ENCODE measurements at regions not wholly inside any gene's neighbourhood (a gene's known extent, or its start where the extent isn't known, plus 50 kb on each side); places are given as distances from the start of the nearest gene placed in this dataset.

DNA sequence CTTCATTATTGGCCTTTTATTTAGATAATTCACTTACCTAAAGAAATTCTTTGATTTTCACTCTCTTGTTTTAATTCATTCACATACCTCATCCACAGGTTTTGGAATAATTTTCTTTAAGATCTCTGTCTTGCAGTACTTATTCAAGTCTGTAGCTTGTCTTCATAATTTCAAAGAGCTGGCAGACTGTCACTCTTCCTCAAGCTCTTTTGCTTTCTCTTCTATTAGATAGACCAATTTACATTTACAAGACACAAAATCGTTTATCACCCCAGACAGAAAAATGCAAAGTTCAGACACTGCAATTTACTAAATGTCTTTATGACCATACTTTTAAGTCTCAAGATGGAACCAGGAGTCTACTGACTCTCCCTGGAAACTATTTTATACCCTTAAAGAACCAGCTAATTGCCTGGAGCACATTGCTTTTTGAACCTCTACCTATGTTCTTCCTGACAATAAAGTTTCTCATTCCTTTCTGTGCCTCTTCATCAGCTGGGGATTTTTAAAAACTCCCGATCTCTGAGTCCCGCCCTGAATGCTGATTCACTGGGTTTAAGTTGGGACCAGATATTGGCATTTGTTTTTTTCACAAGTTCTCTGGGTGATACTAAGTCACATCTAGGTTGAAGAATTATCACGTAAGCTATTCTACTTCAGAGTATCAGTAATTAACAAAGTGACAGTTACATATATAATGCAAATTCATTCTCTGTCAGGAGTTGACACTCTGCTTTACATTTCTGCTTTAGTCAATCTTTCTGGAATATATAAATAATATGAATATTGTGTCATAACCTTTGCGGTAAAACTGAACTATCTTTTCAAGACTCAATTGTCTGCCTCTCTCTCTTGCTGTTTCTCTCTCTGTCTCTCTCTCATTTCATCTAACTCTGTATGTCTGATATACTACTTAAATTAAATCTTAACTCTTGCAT lies 196.4 kb downstream of the PCDH7 start:
- intact Hi-C loops (cut with micrococcal nuclease), result no loop called here

GRCh38 chr4:30917946-30918345 lies 197.8 kb downstream of the PCDH7 start:
- H3K4me1 Mint-ChIP-seq (ENCODE audit: low read depth), result no peaks in the 10 kb centered on the region
- no peaks in the 10 kb centered on the region for H3K9me3 Mint-ChIP-seq
- no peaks in the 10 kb centered on the region for H3K36me3 Mint-ChIP-seq (ENCODE audit: low read depth)
- H3K27ac Mint-ChIP-seq, result no peak overlapping the region
- H3K4me3 Mint-ChIP-seq, result no peak overlapping the region
- intact Hi-C loops (cut with micrococcal nuclease), result no loop called here
- no peaks in the 10 kb centered on the region for H3K27me3 Mint-ChIP-seq

More for the DNA sequence above, 196.4 kb downstream of the PCDH7 start:
- Mint-ChIP-seq H3K9me3 (no peaks in the 10 kb centered on the region), H3K36me3 (ENCODE audit: low read depth) (no peaks in the 10 kb centered on the region), H3K4me1 (ENCODE audit: low read depth) (no peaks in the 10 kb centered on the region), H3K27me3 (no peaks in the 10 kb centered on the region), H3K27ac (no peak overlapping the region), H3K4me3 (no peak overlapping the region)

DNA sequence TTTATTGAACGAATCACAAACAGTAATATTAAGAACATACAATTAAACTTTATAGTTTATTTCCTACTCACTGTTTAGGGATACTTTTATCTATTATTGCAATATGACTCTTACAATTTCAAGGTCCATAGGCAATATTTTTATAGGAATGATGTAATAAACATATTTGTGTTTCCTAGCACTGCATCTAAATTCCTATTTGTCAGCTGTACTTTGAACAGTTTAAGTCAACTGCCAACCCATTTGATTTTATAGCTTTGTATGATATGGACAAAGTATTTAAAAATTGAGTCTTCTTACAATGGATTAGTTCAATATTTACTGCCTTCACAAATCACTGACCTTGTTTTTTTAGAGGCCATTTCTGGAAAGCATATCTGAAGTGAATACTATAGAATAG lies 199.3 kb downstream of the PCDH7 start:
- H3K27ac Mint-ChIP-seq, result no peak overlapping the region
- intact Hi-C loops (cut with micrococcal nuclease), result no loop called here
- no peaks in the 10 kb centered on the region for H3K27me3 Mint-ChIP-seq
- no peaks in the 10 kb centered on the region for H3K36me3 Mint-ChIP-seq (ENCODE audit: low read depth)
- H3K4me3 Mint-ChIP-seq, result no peak overlapping the region
- no peaks in the 10 kb centered on the region for H3K4me1 Mint-ChIP-seq (ENCODE audit: low read depth)
- H3K9me3 Mint-ChIP-seq, result no peaks in the 10 kb centered on the region

GRCh38 chr4:30920043-30920442 lies 199.9 kb downstream of the PCDH7 start:
- no peak overlapping the region for H3K4me3 Mint-ChIP-seq
- no peaks in the 10 kb centered on the region for H3K9me3 Mint-ChIP-seq
- no peaks in the 10 kb centered on the region for H3K36me3 Mint-ChIP-seq (ENCODE audit: low read depth)
- intact Hi-C loops (cut with micrococcal nuclease), result no loop called here
- no peaks in the 10 kb centered on the region for H3K27me3 Mint-ChIP-seq
- no peaks in the 10 kb centered on the region for H3K4me1 Mint-ChIP-seq (ENCODE audit: low read depth)
- H3K27ac Mint-ChIP-seq, result no peak overlapping the region

DNA sequence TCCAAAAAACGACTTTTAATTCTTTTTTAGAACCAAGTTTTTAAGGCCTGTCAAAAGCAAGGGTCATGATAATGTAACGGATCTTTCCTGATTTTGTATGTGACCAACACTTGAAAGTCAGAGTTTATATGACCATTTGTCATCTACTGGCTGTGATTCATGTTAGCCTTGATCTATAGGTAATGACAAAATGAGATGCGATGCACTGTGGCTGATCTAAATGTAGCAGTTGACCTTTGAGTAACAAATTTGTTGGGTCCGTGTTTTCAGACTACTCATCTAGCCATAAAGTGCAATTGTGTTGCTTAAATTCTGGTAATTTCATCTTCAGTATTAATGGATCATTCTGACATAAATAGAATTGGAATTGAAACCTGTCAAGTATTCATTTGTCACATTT lies 202.5 kb downstream of the PCDH7 start:
- Mint-ChIP-seq H3K9me3 (no peaks in the 10 kb centered on the region), H3K27me3 (no peaks in the 10 kb centered on the region), H3K4me1 (ENCODE audit: low read depth) (no peaks in the 10 kb centered on the region), H3K4me3 (no peak overlapping the region), H3K27ac (no peak overlapping the region), H3K36me3 (ENCODE audit: low read depth) (no peaks in the 10 kb centered on the region)
- intact Hi-C loops (cut with micrococcal nuclease), result no loop called here

- Mint-ChIP-seq H3K4me3 (no peak overlapping the region), H3K9me3 (no peaks in the 10 kb centered on the region), H3K4me1 (ENCODE audit: low read depth) (no peaks in the 10 kb centered on the region), H3K27me3 (no peaks in the 10 kb centered on the region), H3K36me3 (ENCODE audit: low read depth) (no peaks in the 10 kb centered on the region), H3K27ac (no peak overlapping the region)
- intact Hi-C loops (cut with micrococcal nuclease), result no loop called here
Observed at GRCh38 chr4:30924495-30924894, 204.3 kb downstream of the PCDH7 start.

DNA sequence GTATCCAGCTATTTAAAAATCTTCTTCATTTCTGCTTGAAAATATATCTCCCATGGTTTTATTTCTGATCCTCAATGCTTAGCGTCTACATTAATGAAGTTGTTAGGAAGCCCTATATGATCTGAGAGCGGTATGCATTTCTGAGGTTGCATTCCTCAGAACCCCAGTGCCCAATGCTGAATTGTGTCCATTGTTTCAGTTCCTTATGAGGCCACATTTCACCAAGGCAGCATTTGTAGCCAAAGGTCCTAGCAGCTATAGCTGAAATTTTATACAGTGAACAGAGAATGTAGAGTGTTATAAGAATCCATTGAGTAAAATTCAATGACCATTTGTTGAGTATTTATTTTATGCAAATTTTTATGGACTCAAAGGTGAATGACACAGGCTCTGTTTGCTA lies 209.5 kb downstream of the PCDH7 start:
- H3K9me3 Mint-ChIP-seq, result no peaks in the 10 kb centered on the region
- no peak overlapping the region for H3K4me3 Mint-ChIP-seq
- no peaks in the 10 kb centered on the region for H3K36me3 Mint-ChIP-seq (ENCODE audit: low read depth)
- H3K4me1 Mint-ChIP-seq (ENCODE audit: low read depth), result no peaks in the 10 kb centered on the region
- no peak overlapping the region for H3K27ac Mint-ChIP-seq
- intact Hi-C loops (cut with micrococcal nuclease), result no loop called here
- no peaks in the 10 kb centered on the region for H3K27me3 Mint-ChIP-seq

DNA sequence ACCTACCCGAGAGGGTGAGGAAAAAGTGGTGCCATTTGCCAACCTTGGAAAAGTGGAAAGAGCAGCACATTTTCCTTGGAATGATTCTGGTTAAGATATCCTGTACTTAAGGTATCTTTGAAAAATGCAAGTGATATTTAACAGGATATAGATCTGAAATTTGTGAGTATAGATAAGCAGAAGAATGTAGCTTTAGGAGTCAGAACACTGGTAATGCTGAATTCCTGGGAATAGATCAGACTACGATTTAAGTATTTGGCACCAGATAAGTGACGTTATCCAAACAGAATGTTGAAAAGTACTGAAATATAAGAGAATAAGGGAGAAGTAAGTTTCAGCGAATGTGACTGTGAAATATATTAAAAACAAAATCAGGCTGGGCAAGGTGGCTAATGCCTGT lies 210.1 kb downstream of the PCDH7 start:
- intact Hi-C loops (cut with micrococcal nuclease), result no loop called here
- Mint-ChIP-seq H3K9me3 (no peaks in the 10 kb centered on the region), H3K36me3 (ENCODE audit: low read depth) (no peaks in the 10 kb centered on the region), H3K27me3 (no peaks in the 10 kb centered on the region), H3K4me3 (no peak overlapping the region), H3K4me1 (ENCODE audit: low read depth) (no peaks in the 10 kb centered on the region), H3K27ac (no peak overlapping the region)

GRCh38 chr4:30932581-30932980 lies 212.4 kb downstream of the PCDH7 start:
- Mint-ChIP-seq H3K4me1 (ENCODE audit: low read depth) (no peaks in the 10 kb centered on the region), H3K27ac (no peak overlapping the region), H3K27me3 (no peaks in the 10 kb centered on the region), H3K9me3 (no peaks in the 10 kb centered on the region), H3K4me3 (no peak overlapping the region), H3K36me3 (ENCODE audit: low read depth) (no peaks in the 10 kb centered on the region)
- intact Hi-C loops (cut with micrococcal nuclease), result no loop called here

DNA sequence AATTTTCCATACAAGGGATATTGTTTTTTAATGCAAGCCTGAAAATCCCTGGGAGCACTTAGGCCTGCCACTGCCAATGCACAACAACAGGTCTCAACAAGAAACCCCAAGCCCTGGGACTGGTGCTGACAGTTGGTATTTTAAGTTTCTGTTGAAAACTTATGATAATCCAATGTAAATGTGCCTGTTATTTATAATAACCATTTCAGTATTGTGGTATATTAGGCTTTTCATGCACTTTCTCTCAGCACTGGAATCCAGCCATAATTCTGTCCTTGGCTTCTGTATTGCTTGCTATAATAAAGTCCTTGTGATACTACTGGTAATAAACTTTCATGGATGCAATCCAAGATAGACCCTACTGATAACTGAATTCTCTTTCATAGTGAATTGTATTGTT lies 218.9 kb downstream of the PCDH7 start:
- H3K27me3 Mint-ChIP-seq, result no peaks in the 10 kb centered on the region
- H3K4me1 Mint-ChIP-seq (ENCODE audit: low read depth), result no peaks in the 10 kb centered on the region

DNA sequence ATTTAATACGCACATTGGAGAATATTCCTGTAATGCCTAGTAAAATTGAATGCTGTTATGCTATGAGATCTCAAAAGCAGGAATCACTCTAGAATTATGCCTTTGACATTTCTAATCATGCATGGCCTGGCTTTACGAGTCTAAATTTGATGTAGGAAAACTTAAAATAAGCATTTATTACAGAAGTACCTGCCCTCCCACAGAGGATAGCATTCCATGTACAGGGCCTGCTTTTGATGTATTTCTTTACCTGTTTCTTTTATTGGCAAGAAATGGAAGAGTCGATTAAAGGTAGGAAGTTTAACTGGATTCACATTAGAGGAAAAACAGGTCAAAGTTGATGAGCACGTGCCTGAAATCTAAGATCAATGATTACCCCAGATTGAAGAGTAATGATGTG lies 219.5 kb downstream of the PCDH7 start:
- no peak overlapping the region for H3K27ac Mint-ChIP-seq
- H3K4me1 Mint-ChIP-seq (ENCODE audit: low read depth), result no peaks in the 10 kb centered on the region
- H3K27me3 Mint-ChIP-seq, result no peaks in the 10 kb centered on the region
- no peaks in the 10 kb centered on the region for H3K36me3 Mint-ChIP-seq (ENCODE audit: low read depth)
- intact Hi-C loops (cut with micrococcal nuclease), result no loop called here
- no peaks in the 10 kb centered on the region for H3K9me3 Mint-ChIP-seq
- H3K4me3 Mint-ChIP-seq, result no peak overlapping the region

More for the DNA sequence above, 218.9 kb downstream of the PCDH7 start:
- H3K27ac Mint-ChIP-seq, result no peak overlapping the region
- H3K4me3 Mint-ChIP-seq, result no peak overlapping the region
- no peaks in the 10 kb centered on the region for H3K9me3 Mint-ChIP-seq
- intact Hi-C loops (cut with micrococcal nuclease), result no loop called here
- H3K36me3 Mint-ChIP-seq (ENCODE audit: low read depth), result no peaks in the 10 kb centered on the region

- intact Hi-C loops (cut with micrococcal nuclease), result no loop called here
- no peaks in the 10 kb centered on the region for H3K9me3 Mint-ChIP-seq
- H3K27me3 Mint-ChIP-seq, result no peaks in the 10 kb centered on the region
- no peaks in the 10 kb centered on the region for H3K4me1 Mint-ChIP-seq (ENCODE audit: low read depth)
- no peaks in the 10 kb centered on the region for H3K36me3 Mint-ChIP-seq (ENCODE audit: low read depth)
- H3K4me3 Mint-ChIP-seq, result no peak overlapping the region
- H3K27ac Mint-ChIP-seq, result no peak overlapping the region
Observed at GRCh38 chr4:30941641-30942040, 221.5 kb downstream of the PCDH7 start.

DNA sequence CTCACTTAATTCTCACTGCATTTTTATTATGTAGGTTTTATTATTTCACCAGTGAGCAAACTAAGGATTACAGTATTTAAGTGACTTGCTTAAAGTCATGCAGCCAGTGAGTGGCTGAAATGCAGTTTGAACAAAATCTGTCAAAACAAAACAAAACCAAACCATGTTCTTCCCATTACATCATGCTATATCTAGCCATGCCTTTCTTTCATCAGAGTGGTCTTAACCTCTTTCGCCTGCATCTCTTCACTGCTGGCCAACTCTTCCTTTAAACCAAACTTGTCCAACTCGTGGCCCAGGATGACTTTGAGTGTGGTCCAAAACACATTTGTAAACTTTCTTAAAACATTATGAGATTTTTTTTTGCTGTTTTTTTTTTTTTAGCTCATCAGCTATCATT lies 223.2 kb downstream of the PCDH7 start:
- intact Hi-C loops (cut with micrococcal nuclease), result no loop called here
- no peaks in the 10 kb centered on the region for H3K36me3 Mint-ChIP-seq (ENCODE audit: low read depth)
- no peaks in the 10 kb centered on the region for H3K9me3 Mint-ChIP-seq
- no peaks in the 10 kb centered on the region for H3K4me1 Mint-ChIP-seq (ENCODE audit: low read depth)
- no peak overlapping the region for H3K27ac Mint-ChIP-seq
- no peaks in the 10 kb centered on the region for H3K27me3 Mint-ChIP-seq
- no peak overlapping the region for H3K4me3 Mint-ChIP-seq

DNA sequence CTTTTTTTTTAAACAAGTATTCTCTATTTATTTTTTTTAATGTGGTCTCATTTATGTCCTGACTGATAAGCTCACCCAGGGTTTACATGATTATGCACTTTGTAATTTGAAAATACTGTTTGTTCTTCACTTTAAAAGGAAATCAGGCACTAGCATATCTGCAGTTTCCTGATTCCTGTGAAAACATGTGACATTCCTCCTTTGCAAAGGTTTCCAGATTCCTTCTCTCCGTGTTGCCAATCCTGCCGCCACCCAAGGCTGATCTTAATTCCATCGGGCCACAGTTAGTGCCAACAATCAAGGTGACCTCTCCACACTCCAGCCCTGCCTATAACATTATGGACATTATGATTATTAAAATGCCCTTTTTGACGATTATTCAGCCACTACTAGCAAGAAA lies 225.4 kb downstream of the PCDH7 start:
- Mint-ChIP-seq H3K27ac (no peak overlapping the region), H3K9me3 (no peaks in the 10 kb centered on the region), H3K4me3 (no peak overlapping the region), H3K36me3 (ENCODE audit: low read depth) (no peaks in the 10 kb centered on the region), H3K4me1 (ENCODE audit: low read depth) (no peaks in the 10 kb centered on the region), H3K27me3 (no peaks in the 10 kb centered on the region)
- intact Hi-C loops (cut with micrococcal nuclease), result no loop called here

DNA sequence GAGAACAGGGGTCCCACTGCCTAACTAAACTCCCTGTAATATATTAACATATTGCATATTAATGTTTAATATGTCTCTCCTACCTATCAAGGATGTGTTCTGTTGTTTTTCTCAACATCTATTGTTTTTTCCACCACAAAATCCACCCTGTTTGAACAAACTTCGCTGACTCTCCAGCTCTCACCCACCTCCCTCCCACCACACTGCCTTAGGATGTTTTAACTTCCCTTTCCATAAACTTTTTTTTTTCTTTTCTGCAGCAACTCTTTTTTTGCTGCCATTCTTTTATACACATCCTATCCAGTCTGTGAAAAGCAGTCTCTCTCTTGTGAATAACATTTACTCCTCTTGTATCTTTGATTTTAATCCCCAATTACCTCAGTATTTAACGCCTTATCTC lies 226.1 kb downstream of the PCDH7 start:
- no peak overlapping the region for H3K27ac Mint-ChIP-seq

More for the DNA sequence above, 226.1 kb downstream of the PCDH7 start:
- Mint-ChIP-seq H3K36me3 (ENCODE audit: low read depth) (no peaks in the 10 kb centered on the region), H3K4me1 (ENCODE audit: low read depth) (no peaks in the 10 kb centered on the region), H3K9me3 (no peaks in the 10 kb centered on the region), H3K4me3 (no peak overlapping the region), H3K27me3 (no peaks in the 10 kb centered on the region)
- intact Hi-C loops (cut with micrococcal nuclease), result no loop called here
